NOMO-1 treated with DMSO at 0.1 percent for 48 hours (cell line): ENCODE measurements at regions not wholly inside any gene's neighbourhood (a gene's known extent, or its start where the extent isn't known, plus 50 kb on each side); places are given as distances from the start of the nearest gene placed in this dataset.
A peak's percentile ranks its signal among the peaks of the same experiment; 100 is the strongest.

Experiments
- DNase-seq: peaks from one replicate; lab custom pipeline; 2025; ENCODE audit not compliant: unreplicated experiment; lab: John Stamatoyannopoulos, UW

GRCh38 chr12:59087691-59088090 lies 167.4 kb upstream of the LRIG3 start:
- DNase-seq, result no peak

- DNase-seq, result no peak
Observed at GRCh38 chr12:59087077-59087673, 166.9 kb upstream of the LRIG3 start.

GRCh38 chr12:59086126-59086525 lies 165.8 kb upstream of the LRIG3 start:
- no peak for DNase-seq

GRCh38 chr12:59085690-59086089 lies 165.4 kb upstream of the LRIG3 start:
- no peak for DNase-seq

GRCh38 chr12:59084511-59085375 lies 164.4 kb upstream of the LRIG3 start:
- no peak for DNase-seq

- DNase-seq, result no peak
Observed at GRCh38 chr12:59082952-59083351, 162.6 kb upstream of the LRIG3 start.

GRCh38 chr12:59080101-59080500 lies 159.8 kb upstream of the LRIG3 start:
- DNase-seq, result no peak

GRCh38 chr12:59079472-59079871 lies 159.2 kb upstream of the LRIG3 start:
- no peak for DNase-seq

- DNase-seq, result peak; percentile 83
Observed at GRCh38 chr12:59079002-59079401, 158.7 kb upstream of the LRIG3 start.

GRCh38 chr12:59077575-59078426 lies 157.5 kb upstream of the LRIG3 start:
- DNase-seq, result no peak

GRCh38 chr12:59077153-59077552 lies 156.8 kb upstream of the LRIG3 start:
- no peak for DNase-seq

GRCh38 chr12:59076622-59077021 lies 156.3 kb upstream of the LRIG3 start:
- DNase-seq, result no peak

- DNase-seq, result no peak
Observed at GRCh38 chr12:59075968-59076490, 155.7 kb upstream of the LRIG3 start.

GRCh38 chr12:59075141-59075540 lies 154.8 kb upstream of the LRIG3 start:
- DNase-seq, result no peak

- no peak for DNase-seq
Observed at GRCh38 chr12:59070322-59070933, 150.1 kb upstream of the LRIG3 start.

GRCh38 chr12:59069516-59069915 lies 149.2 kb upstream of the LRIG3 start:
- no peak for DNase-seq

GRCh38 chr12:59068436-59068835 lies 148.1 kb upstream of the LRIG3 start:
- no peak for DNase-seq

- DNase-seq, result no peak
Observed at GRCh38 chr12:59067083-59067482, 146.8 kb upstream of the LRIG3 start.

GRCh38 chr12:59066445-59066844 lies 146.1 kb upstream of the LRIG3 start:
- DNase-seq, result no peak

- no peak for DNase-seq
Observed at GRCh38 chr12:59059088-59059935, 139.0 kb upstream of the LRIG3 start.
